HFF-Myc (cell line): ENCODE measurements at regions not wholly inside any gene's neighbourhood (a gene's known extent, or its start where the extent isn't known, plus 50 kb on each side); places are given as distances from the start of the nearest gene placed in this dataset.
"Not testable (repeated sequence)": the region's sequence is repeated elsewhere in the genome, so short reads cannot be mapped to it uniquely, and the experiment has no call there.

Experiments
- DNase-seq: peaks from one replicate; pipeline ENCODE4 v3.0.0-alpha.2; 2011; ENCODE audit warnings: low read depth; ENCODE audit errors: extremely low read depth
- H3K4me3 ChIP-seq: replicated peaks from 2 replicates; pipeline ENCODE4 v1.5.1; 2011; ENCODE audit warnings: low read depth, mild to moderate bottlenecking, control low read depth, low read length
- CTCF ChIP-seq: IDR thresholded peaks from 2 replicates; pipeline ENCODE4 v1.5.1; 2012; ENCODE audit warnings: mild to moderate bottlenecking, low read depth, low read length, control low read depth; ENCODE audit errors: missing control alignments

- TF ChIP-seq CTCF: no peak
- no peak for DNase-seq
- H3K4me3 ChIP-seq: no peak overlapping the region
Observed at GRCh38 chr10:125243532-125244253, 83.3 kb upstream of the CTBP2 start.

- TF ChIP-seq CTCF: no peak
- no peak for DNase-seq
Observed at GRCh38 chr10:125238682-125239081, 78.3 kb upstream of the CTBP2 start.

GRCh38 chr10:125236091-125236490 lies 75.7 kb upstream of the CTBP2 start:
- no peak overlapping the region for H3K4me3 ChIP-seq
- no peak for DNase-seq
- TF ChIP-seq CTCF: no peak

More at GRCh38 chr10:125238682-125239081, 78.3 kb upstream of the CTBP2 start:
- no peak overlapping the region for H3K4me3 ChIP-seq

- no peak for DNase-seq
- no peak for TF ChIP-seq CTCF
- no peak overlapping the region for H3K4me3 ChIP-seq
Observed at GRCh38 chr10:125235093-125236069, 75.0 kb upstream of the CTBP2 start.

GRCh38 chr10:125234576-125234975 lies 74.2 kb upstream of the CTBP2 start:
- H3K4me3 ChIP-seq, DNase-seq: not testable (repeated sequence)

GRCh38 chr10:125233726-125234125 lies 73.4 kb upstream of the CTBP2 start:
- no peak for DNase-seq
- TF ChIP-seq CTCF: no peak

GRCh38 chr10:125232841-125233240 lies 72.5 kb upstream of the CTBP2 start:
- DNase-seq: peak; percentile 11
- H3K4me3 ChIP-seq: no peak overlapping the region
- no peak for TF ChIP-seq CTCF

More at GRCh38 chr10:125233726-125234125, 73.4 kb upstream of the CTBP2 start:
- H3K4me3 ChIP-seq: no peak overlapping the region
